ENCODE measurements at regions not wholly inside any gene's neighbourhood (a gene's known extent, or its start where the extent isn't known, plus 50 kb on each side); places are given as distances from the start of the nearest gene placed in this dataset.

- H3K9me3 ChIP-seq (ENCODE audit: control insufficient read depth, low read length) = no peaks in the 10 kb centered on the region
- H3K4me3 ChIP-seq (ENCODE audit: low read depth, low read length) = no peak overlapping the region
- H2AFZ ChIP-seq = no peak overlapping the region
- no peak overlapping the region for H3K9ac ChIP-seq
- no peaks in the 10 kb centered on the region for H3K36me3 ChIP-seq (ENCODE audit: control insufficient read depth, insufficient read depth, low read length)
- H3K4me1 ChIP-seq = no peaks in the 10 kb centered on the region
- TF ChIP-seq CTCF (IDR thresholded peaks at IDR 0.05) = no peak
- no peaks in the 10 kb centered on the region for H3K27me3 ChIP-seq (ENCODE audit: control insufficient read depth, insufficient read depth, low read length)
- no peaks in the 10 kb centered on the region for H3K79me2 ChIP-seq
- no peak overlapping the region for H3K27ac ChIP-seq
- H3K4me2 ChIP-seq (ENCODE audit: low read length) = no peak overlapping the region
These were observed 132.6 kb downstream of the GNAT3 start for GRCh38 chr7:80379034-80379982.

- Histone ChIP-seq H3K79me2 (no peaks in the 10 kb centered on the region), H3K27me3 (ENCODE audit: control insufficient read depth, insufficient read depth, low read length) (no peaks in the 10 kb centered on the region), H3K9me3 (ENCODE audit: control insufficient read depth, low read length) (no peaks in the 10 kb centered on the region), H3K4me3 (ENCODE audit: low read depth, low read length) (no peak overlapping the region), H3K4me1 (no peaks in the 10 kb centered on the region), H3K9ac (no peak overlapping the region), H2AFZ (no peak overlapping the region), H3K27ac (no peak overlapping the region), H3K4me2 (ENCODE audit: low read length) (no peak overlapping the region), H3K36me3 (ENCODE audit: control insufficient read depth, insufficient read depth, low read length) (no peaks in the 10 kb centered on the region)
- TF ChIP-seq CTCF (IDR thresholded peaks at IDR 0.05) = no peak
These were observed 137.5 kb downstream of the GNAT3 start for GRCh38 chr7:80374321-80374720.

- no peak for TF ChIP-seq CTCF (IDR thresholded peaks at IDR 0.05)
These were observed 138.3 kb downstream of the GNAT3 start for GRCh38 chr7:80373429-80374032.

GRCh38 chr7:80372415-80372814, 139.4 kb downstream of the GNAT3 start:
- no peaks in the 10 kb centered on the region for H3K27me3 ChIP-seq (ENCODE audit: control insufficient read depth, insufficient read depth, low read length)
- no peaks in the 10 kb centered on the region for H3K4me1 ChIP-seq
- H3K4me3 ChIP-seq (ENCODE audit: low read depth, low read length) = no peak overlapping the region
- no peak overlapping the region for H3K9ac ChIP-seq
- no peaks in the 10 kb centered on the region for H3K79me2 ChIP-seq
- H2AFZ ChIP-seq = no peak overlapping the region
- no peak overlapping the region for H3K4me2 ChIP-seq (ENCODE audit: low read length)
- no peaks in the 10 kb centered on the region for H3K9me3 ChIP-seq (ENCODE audit: control insufficient read depth, low read length)
- H3K36me3 ChIP-seq (ENCODE audit: control insufficient read depth, insufficient read depth, low read length) = no peaks in the 10 kb centered on the region
- TF ChIP-seq CTCF (IDR thresholded peaks at IDR 0.05) = no peak
- H3K27ac ChIP-seq = no peak overlapping the region

More at GRCh38 chr7:80373429-80374032, 138.3 kb downstream of the GNAT3 start:
- H3K79me2 ChIP-seq = no peaks in the 10 kb centered on the region
- no peak overlapping the region for H3K9ac ChIP-seq
- no peak overlapping the region for H3K4me3 ChIP-seq (ENCODE audit: low read depth, low read length)
- no peaks in the 10 kb centered on the region for H3K27me3 ChIP-seq (ENCODE audit: control insufficient read depth, insufficient read depth, low read length)
- H3K4me2 ChIP-seq (ENCODE audit: low read length) = no peak overlapping the region
- no peak overlapping the region for H2AFZ ChIP-seq
- H3K4me1 ChIP-seq = no peaks in the 10 kb centered on the region
- H3K36me3 ChIP-seq (ENCODE audit: control insufficient read depth, insufficient read depth, low read length) = no peaks in the 10 kb centered on the region
- no peaks in the 10 kb centered on the region for H3K9me3 ChIP-seq (ENCODE audit: control insufficient read depth, low read length)
- no peak overlapping the region for H3K27ac ChIP-seq
